ENCODE measurements at regions not wholly inside any gene's neighbourhood (a gene's known extent, or its start where the extent isn't known, plus 50 kb on each side); places are given as distances from the start of the nearest gene placed in this dataset.
"Not testable (repeated sequence)": the region's sequence is repeated elsewhere in the genome, so short reads cannot be mapped to it uniquely, and the experiment has no call there.

DNA sequence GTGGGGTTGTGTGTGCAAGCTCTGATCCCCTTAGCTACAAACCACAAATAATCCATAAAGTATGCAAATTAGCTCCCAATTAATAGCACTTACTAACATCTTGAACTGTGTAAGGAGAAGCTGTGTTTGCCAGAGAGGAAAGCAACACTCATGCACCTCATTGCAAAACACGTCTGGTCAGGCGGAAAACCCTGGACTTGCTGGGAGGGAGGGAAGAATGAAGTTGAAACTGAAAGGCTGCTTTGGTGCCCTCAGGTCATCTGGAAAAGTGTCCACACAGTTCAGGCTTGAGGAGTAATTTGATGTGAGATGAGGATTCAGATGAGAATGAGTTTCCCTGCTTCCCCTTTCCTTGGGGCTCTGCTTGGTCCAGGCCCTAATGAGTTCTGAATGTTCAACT is 185.5 kb upstream of the ANKRD28 start:
- DNase-seq, result peak in 2 of 58 donors; percentile 16 to 20

- DNase-seq, result no peak
These were observed 185.9 kb upstream of the ANKRD28 start for GRCh38 chr3:15983693-15984092.

DNA sequence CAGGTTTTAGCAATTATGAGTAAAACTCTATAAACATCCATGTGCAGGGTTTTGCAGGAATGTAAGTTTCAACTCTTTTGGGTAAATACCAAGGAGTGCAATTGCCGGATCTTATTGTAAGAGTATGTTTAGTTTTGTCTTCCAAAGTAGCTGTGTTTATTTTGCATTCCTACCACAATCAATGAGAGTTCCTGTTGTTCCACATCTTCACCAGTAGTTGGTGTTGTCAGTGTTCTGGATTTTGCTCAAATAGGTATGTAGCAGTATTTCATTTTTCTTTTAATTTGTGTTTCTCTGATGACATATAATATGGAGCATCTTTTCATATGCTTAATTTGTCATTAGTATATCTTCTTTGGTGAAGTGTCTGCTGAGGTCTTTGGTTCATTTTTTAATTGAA is 185.1 kb upstream of the GALNT15 start:
- DNase-seq, result no peak

DNA sequence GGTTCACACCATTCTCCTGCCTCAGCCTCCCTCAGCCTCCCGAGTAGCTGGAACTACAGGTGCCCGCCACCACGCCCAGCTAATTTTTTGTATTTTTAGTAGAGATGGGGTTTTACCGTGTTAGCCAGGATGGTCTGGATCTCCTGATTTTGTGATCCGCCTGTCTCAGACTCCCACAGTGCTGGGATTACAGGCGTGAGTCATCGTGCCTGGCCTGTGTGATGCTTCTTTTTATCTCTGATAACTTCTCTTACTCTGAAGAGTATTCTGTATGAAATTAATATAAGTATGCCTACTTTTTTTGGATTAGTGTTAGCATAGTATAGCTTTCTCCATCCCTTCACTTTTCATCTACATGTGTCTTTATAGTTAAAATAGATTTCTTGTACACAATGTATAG is 180.8 kb upstream of the GALNT15 start:
- DNase-seq, result not testable (repeated sequence)

DNA sequence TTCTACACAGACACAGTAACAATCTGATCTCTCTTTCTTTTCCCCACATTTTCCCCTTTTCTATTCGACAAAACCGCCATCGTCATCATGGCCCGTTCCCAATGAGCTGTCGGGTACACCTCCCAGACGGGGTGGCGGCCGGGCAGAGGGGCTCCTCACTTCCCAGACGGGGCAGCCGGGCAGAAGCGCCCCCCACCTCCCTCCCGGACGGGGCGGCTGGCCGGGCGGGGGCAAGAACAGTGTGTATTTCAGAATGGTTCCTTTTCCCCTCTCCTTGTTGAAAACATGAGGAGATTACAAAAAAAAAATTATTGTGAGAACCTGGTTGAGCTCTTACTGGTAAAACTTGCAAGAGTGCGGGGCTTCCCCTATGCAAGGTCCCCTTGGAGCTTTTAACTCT is 178.0 kb upstream of the GALNT15 start:
- not testable (repeated sequence) for DNase-seq

- no peak for DNase-seq
These were observed 177.1 kb upstream of the GALNT15 start for GRCh38 chr3:15997274-15997943.

DNA sequence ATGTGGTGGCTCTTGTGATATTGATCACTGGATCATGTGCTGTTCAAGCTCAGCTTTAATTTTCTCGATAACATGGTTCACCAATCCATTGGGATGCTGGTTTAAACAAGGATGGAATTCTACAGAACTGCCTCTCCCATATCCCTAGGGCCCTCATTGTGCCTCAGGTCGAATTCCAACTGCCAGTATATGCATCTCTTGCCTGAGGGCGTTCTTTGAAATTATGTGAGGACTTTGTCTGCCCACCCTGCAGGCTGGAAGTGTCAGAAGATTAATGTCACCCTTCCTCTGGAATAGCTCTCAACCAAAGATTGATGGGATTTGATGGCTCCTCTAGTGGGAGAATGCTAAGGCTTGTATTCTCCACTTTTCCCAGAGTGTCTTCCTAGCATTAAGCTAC is 175.6 kb upstream of the GALNT15 start:
- no peak for DNase-seq

DNA sequence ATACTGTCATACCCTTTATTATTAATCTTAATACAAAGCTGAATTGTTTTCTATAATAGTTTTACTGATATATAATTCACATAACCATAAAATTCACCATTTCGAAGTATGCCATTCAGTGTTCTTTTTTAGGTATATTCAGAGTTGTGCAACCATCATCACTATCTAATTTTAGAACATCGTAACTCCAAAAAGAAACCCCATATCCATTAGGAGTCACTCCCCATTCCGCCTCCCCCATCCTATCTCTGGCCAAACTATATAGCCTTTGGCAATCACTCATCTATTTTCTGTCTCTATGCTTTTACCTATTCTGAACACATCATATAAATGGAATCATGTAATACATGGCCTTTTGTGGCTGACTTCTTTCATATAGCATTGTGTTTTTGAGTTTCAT is 169.7 kb upstream of the GALNT15 start:
- DNase-seq, result no peak

- no peak for DNase-seq
These were observed 163.1 kb upstream of the GALNT15 start for GRCh38 chr3:16011376-16011775.

GRCh38 chr3:16012086-16012485 is 162.4 kb upstream of the GALNT15 start:
- DNase-seq, result no peak

DNA sequence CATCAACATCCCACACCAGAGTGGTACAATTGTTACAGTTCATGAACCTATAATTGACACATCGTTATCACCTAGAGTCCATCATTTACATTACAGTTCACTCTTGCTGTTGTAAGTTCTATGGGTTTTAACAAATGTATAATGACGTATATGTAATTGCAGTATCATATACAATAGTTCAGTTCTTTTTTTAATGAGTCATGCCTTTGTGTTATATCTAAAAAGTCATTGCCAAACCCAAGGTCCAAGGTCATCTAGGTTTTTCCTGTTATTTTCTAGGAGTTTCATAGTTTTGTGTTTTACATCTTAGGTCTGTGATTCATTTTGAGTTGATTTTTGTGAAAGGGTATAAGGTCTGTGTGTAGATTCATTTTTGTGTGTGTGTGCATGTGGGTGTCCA is 160.9 kb upstream of the GALNT15 start:
- DNase-seq, result no peak

- DNase-seq, result not testable (repeated sequence)
These were observed 152.7 kb upstream of the GALNT15 start for GRCh38 chr3:16021801-16022200.

- DNase-seq, result not testable (repeated sequence)
These were observed 150.6 kb upstream of the GALNT15 start for GRCh38 chr3:16023881-16024280.

DNA sequence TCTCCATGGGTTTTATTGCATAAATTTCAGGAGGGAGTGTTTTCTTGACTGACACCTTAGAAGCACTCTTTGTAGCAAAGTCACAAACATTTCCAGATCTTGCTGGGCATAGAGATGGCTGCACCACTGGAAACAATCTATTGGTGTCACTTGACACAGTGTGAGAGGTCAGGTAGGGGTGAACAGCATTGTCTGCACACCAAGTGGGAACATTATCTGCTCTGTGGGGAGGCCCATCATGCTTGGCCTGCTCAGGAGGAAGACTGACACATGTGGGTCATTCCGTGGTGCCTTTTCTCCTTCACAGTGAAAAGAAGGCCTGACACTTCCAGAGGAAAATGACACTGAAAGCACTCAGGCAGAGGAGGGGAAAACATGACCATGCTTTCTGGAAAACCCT is 149.9 kb upstream of the GALNT15 start:
- no peak for DNase-seq

GRCh38 chr3:16026753-16027152 is 147.7 kb upstream of the GALNT15 start:
- no peak for DNase-seq

- DNase-seq, result no peak
These were observed 145.9 kb upstream of the GALNT15 start for GRCh38 chr3:16028604-16029003.

- no peak for DNase-seq
These were observed 144.1 kb upstream of the GALNT15 start for GRCh38 chr3:16030342-16030741.

DNA sequence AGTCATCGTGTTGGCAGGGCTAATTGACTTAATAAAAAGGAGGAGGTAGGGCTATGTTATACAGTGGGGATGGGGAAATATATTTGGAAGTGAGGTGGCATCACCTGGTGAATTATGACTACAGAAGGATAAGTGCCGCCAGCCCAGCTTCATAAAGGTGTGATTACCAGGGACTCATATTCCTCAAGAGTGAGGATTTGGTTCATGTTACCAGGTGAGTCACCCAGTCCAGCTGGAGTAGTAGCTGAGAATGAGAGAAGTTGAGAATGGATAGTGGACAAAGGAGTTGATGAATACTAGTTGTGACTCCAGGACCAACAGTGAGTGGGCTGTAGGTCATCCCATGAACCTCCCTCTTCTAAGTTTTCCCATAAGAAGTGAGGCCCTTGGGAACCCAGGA is 143.0 kb upstream of the GALNT15 start:
- DNase-seq, result no peak

DNA sequence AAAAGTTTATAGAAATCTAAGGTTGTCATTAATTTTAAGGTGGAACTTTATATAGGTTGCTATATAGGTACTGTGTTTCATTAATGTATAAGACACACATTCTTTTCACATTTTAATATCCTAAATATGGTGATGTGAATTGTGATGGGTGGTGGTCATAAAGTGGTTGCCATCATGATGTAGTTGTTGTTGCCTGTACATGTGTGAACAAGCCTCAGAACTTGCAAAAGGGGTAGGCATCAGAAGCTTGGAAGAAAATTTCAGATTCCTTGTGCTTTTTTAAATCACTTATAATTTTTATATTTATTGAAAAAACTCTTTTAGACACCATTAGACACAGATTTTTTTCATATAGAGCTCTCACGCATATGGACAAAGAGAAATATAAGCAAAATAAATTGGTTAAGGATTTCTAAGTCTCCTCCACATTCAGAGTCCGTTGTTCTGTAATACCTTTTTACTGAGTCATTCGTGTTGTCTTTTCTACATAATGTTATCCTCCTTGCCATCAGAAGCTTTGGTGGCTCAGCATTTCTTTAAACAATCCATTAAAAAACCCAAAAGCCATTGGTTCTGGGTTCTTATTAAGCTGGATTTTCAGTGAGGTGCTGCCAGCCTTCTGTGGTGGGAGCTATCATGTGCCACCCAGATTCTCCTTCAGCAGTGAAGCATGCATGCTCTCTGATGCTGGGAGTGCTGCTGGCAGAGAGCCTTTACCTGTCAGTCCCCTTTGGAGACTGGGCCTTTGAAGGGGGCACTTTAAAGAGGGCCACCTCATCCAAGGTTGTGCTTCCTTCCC is 140.4 kb upstream of the GALNT15 start:
- no peak for DNase-seq

- no peak for DNase-seq
These were observed 133.5 kb upstream of the GALNT15 start for GRCh38 chr3:16040991-16041390.

GRCh38 chr3:16048435-16049318 is 125.8 kb upstream of the GALNT15 start:
- peak in 34 of 58 donors; percentile 3 to 75 (median 34) for DNase-seq

All from anterior cingulate cortex (tissue), 58 donors.